ENCODE measurements at regions not wholly inside any gene's neighbourhood (a gene's known extent, or its start where the extent isn't known, plus 50 kb on each side); places are given as distances from the start of the nearest gene placed in this dataset.
"Not testable (repeated sequence)": the region's sequence is repeated elsewhere in the genome, so short reads cannot be mapped to it uniquely, and the experiment has no call there.

DNA sequence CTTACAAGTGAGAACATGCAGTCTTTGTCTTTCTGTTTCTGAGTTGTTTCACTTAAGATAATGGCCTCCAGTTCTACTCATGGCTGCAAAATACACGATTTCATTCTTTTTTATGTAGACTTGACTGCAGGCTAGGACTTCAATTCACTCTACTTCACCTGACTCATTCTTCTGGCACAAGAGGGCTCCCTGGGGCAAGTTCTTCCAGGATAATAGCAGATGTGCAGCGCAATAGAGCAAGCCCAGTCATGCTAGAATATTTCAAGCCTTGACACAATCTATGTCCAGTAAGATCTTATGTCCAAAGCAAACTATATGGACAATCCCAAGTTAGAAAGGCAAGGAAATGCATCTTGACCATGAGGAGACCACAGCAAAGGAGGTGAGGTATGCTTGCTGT is 211.7 kb upstream of the GADL1 start:
- Mint-ChIP-seq H3K9me3 (no peaks in the 10 kb centered on the region), H3K27ac (peak overlapping the region; percentile 85), H3K4me1 (ENCODE audit: low read depth) (peaks cover 56% of the 10 kb centered on the region), H3K36me3 (ENCODE audit: low read depth) (peaks cover 15% of the 10 kb centered on the region), H3K4me3 (peak overlapping the region; percentile 69), H3K27me3 (ENCODE audit: insufficient read depth) (peaks cover 2% of the 10 kb centered on the region; the same call in 1 of the 2 replicates)
- peak; percentile 45 for TF ChIP-seq CTCF (IDR thresholded peaks at IDR 0.05)
- peak; percentile 89 for DNase-seq

DNA sequence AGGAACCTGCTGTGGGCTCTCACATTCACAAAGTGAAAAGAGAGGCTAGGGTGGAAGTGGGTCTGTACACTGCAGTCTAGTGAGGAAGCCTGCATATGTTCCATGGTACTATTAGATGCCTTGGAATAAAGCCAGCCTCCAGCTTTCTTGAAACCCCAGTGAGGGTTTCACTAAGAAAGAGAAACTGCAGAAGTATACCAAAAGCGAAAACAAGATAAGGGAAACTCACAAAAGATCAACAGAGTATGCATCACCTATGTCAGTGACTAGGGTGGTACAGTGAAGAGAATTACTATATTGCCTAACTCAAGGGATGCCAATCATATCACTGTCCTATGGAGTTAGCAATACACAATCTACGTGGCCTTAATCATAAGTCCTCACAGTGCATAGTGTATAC is 212.5 kb upstream of the GADL1 start:
- Mint-ChIP-seq H3K9me3 (no peaks in the 10 kb centered on the region), H3K4me3 (no peak overlapping the region), H3K27me3 (ENCODE audit: insufficient read depth) (peaks cover 2% of the 10 kb centered on the region; the same call in 1 of the 2 replicates), H3K4me1 (ENCODE audit: low read depth) (peaks cover 50% of the 10 kb centered on the region), H3K36me3 (ENCODE audit: low read depth) (peaks cover 12% of the 10 kb centered on the region), H3K27ac (no peak overlapping the region; the same call in 1 of the 2 replicates)
- TF ChIP-seq CTCF (IDR thresholded peaks at IDR 0.05), result no peak
- no peak for DNase-seq

- H3K27ac Mint-ChIP-seq, result peak overlapping the region; percentile 3; the same call in 1 of the 2 replicates
- TF ChIP-seq CTCF (IDR thresholded peaks at IDR 0.05), result no peak
- no peaks in the 10 kb centered on the region; the same call in none of the 2 replicates for H3K27me3 Mint-ChIP-seq (ENCODE audit: insufficient read depth)
- H3K4me1 Mint-ChIP-seq (ENCODE audit: low read depth), result peaks cover 30% of the 10 kb centered on the region
- H3K36me3 Mint-ChIP-seq (ENCODE audit: low read depth), result peaks cover 8% of the 10 kb centered on the region
- H3K9me3 Mint-ChIP-seq, result no peaks in the 10 kb centered on the region
- no peak overlapping the region for H3K4me3 Mint-ChIP-seq
- DNase-seq, result no peak
These were observed 220.4 kb upstream of the GADL1 start for GRCh38 chr3:31114929-31115283.

- H3K9me3 Mint-ChIP-seq; H3K36me3 Mint-ChIP-seq (ENCODE audit: low read depth); H3K4me3 Mint-ChIP-seq; H3K27me3 Mint-ChIP-seq (ENCODE audit: insufficient read depth): not testable (repeated sequence)
- H3K27ac Mint-ChIP-seq, result peak overlapping the region; percentile 21; the same call in 1 of the 2 replicates
- DNase-seq, result peak; percentile 43
- peaks cover 30% of the 10 kb centered on the region for H3K4me1 Mint-ChIP-seq (ENCODE audit: low read depth)
These were observed 221.1 kb upstream of the GADL1 start for GRCh38 chr3:31115531-31115930.

GRCh38 chr3:31116651-31117050 is 222.2 kb upstream of the GADL1 start:
- H3K4me1 Mint-ChIP-seq (ENCODE audit: low read depth), result peaks cover 30% of the 10 kb centered on the region
- H3K9me3 Mint-ChIP-seq, result no peaks in the 10 kb centered on the region
- peak overlapping the region; percentile 45; the same call in 1 of the 2 replicates for H3K27ac Mint-ChIP-seq
- no peak for TF ChIP-seq CTCF (IDR thresholded peaks at IDR 0.05)
- peak; percentile 4 for DNase-seq
- peaks cover 4% of the 10 kb centered on the region; the same call in 1 of the 2 replicates for H3K36me3 Mint-ChIP-seq (ENCODE audit: low read depth)
- H3K27me3 Mint-ChIP-seq (ENCODE audit: insufficient read depth), result no peaks in the 10 kb centered on the region; the same call in none of the 2 replicates
- H3K4me3 Mint-ChIP-seq, result no peak overlapping the region

DNA sequence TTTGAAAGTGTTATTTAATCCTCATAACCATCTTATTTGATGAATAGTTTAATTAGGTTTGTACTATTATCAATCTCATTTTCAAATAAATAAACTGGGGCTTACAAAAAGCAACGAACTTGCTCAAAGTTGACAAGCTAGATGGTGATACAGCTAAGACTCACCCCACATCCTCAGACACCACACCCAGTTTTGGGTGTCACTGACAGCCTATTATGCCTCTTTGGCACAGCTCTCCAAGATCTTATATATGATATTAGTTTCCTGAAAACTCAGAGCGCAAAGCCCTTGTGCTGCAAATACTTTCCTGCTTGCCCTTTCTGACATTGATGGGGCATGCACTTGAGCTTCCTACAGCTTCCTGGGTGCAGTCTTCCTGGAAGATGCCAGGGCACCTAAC is 223.4 kb upstream of the GADL1 start:
- Mint-ChIP-seq H3K4me1 (ENCODE audit: low read depth) (peaks cover 30% of the 10 kb centered on the region), H3K4me3 (no peak overlapping the region)

More for the DNA sequence above, 223.4 kb upstream of the GADL1 start:
- DNase-seq, result no peak
- Mint-ChIP-seq H3K36me3 (ENCODE audit: low read depth) (peaks cover 4% of the 10 kb centered on the region; the same call in 1 of the 2 replicates), H3K27ac (no peak overlapping the region), H3K27me3 (ENCODE audit: insufficient read depth) (no peaks in the 10 kb centered on the region; the same call in none of the 2 replicates), H3K9me3 (no peaks in the 10 kb centered on the region)
- no peak for TF ChIP-seq CTCF (IDR thresholded peaks at IDR 0.05)
